COLO829 (cell line): ENCODE measurements at regions not wholly inside any gene's neighbourhood (a gene's known extent, or its start where the extent isn't known, plus 50 kb on each side); places are given as distances from the start of the nearest gene placed in this dataset.
"Not testable (repeated sequence)": the region's sequence is repeated elsewhere in the genome, so short reads cannot be mapped to it uniquely, and the experiment has no call there.

Source experiments
- DNase-seq: peaks from one replicate; pipeline ENCODE4 v3.0.0; 2012; ENCODE audit warnings: low spot score

GRCh38 chr6:140026546-140026945, 652.1 kb upstream of the CITED2 start:
- no peak for DNase-seq

GRCh38 chr6:140025171-140025570, 650.7 kb upstream of the CITED2 start:
- DNase-seq: no peak

- DNase-seq: no peak
Observed at GRCh38 chr6:140020207-140020791, 645.9 kb upstream of the CITED2 start.

- DNase-seq: no peak
Observed at GRCh38 chr6:140018588-140018987, 644.1 kb upstream of the CITED2 start.

GRCh38 chr6:140017470-140017869, 643.0 kb upstream of the CITED2 start:
- DNase-seq: no peak

- no peak for DNase-seq
Observed at GRCh38 chr6:140012150-140012549, 637.7 kb upstream of the CITED2 start.

GRCh38 chr6:140011537-140011936, 637.1 kb upstream of the CITED2 start:
- no peak for DNase-seq

- no peak for DNase-seq
Observed at GRCh38 chr6:140009286-140009685, 634.8 kb upstream of the CITED2 start.

GRCh38 chr6:140007525-140007924, 633.1 kb upstream of the CITED2 start:
- no peak for DNase-seq

GRCh38 chr6:140003217-140003616, 628.8 kb upstream of the CITED2 start:
- no peak for DNase-seq

GRCh38 chr6:140002396-140003022, 628.1 kb upstream of the CITED2 start:
- DNase-seq: no peak

GRCh38 chr6:140001821-140002341, 627.4 kb upstream of the CITED2 start:
- DNase-seq: no peak

GRCh38 chr6:140001005-140001404, 626.6 kb upstream of the CITED2 start:
- no peak for DNase-seq

GRCh38 chr6:139999661-140000060, 625.2 kb upstream of the CITED2 start:
- not testable (repeated sequence) for DNase-seq

GRCh38 chr6:139998478-139998877, 624.0 kb upstream of the CITED2 start:
- not testable (repeated sequence) for DNase-seq

GRCh38 chr6:139996253-139996834, 621.9 kb upstream of the CITED2 start:
- DNase-seq: no peak

- no peak for DNase-seq
Observed at GRCh38 chr6:139994998-139995397, 620.5 kb upstream of the CITED2 start.

GRCh38 chr6:139990856-139991465, 616.5 kb upstream of the CITED2 start:
- no peak for DNase-seq

GRCh38 chr6:139990026-139990686, 615.7 kb upstream of the CITED2 start:
- no peak for DNase-seq

GRCh38 chr6:139988685-139989084, 614.2 kb upstream of the CITED2 start:
- no peak for DNase-seq

- DNase-seq: no peak
Observed at GRCh38 chr6:139987091-139987490, 612.6 kb upstream of the CITED2 start.

- no peak for DNase-seq
Observed at GRCh38 chr6:139985236-139985815, 610.9 kb upstream of the CITED2 start.
